K562 (cell line): ENCODE measurements at regions not wholly inside any gene's neighbourhood (a gene's known extent, or its start where the extent isn't known, plus 50 kb on each side); places are given as distances from the start of the nearest gene placed in this dataset.

Experiments
- ATAC-seq: fragments of 200-7000 bp; cut with Tn5 transposase; 3 replicates; pipeline ENCODE4 v1.9.1; 2020; ENCODE audit warnings: moderate library complexity
- BruUV-seq: library from RNA; stranded (reverse); fragments of 400-500 nt; replicated peaks from 2 replicates; lab custom pipeline; 2021; lab: Mats Ljungman, UMichigan
- CTCF ChIA-PET: fragments of 300-600 bp; formaldehyde crosslinking; extraction: SDS; loops from one replicate; lab custom pipeline; 2021; ENCODE audit warnings: low intra/inter-chr PET ratio; lab: Yijun Ruan, JAX
- POLR2A ChIA-PET: fragments of 300-600, 350-650 bp; sonication (Branson Sonifier 250); formaldehyde crosslinking; extraction: SDS; loops from one replicate; lab custom pipeline; 2021; ENCODE audit warnings: antibody characterized with exemption, inconsistent platforms; lab: Yijun Ruan, JAX
- DNase-seq, 4 experiments: peaks; one replicate each; pipeline versions ENCODE4 v3.0.0 to v3.0.0-alpha.2; 2011 to 2018; ENCODE audit warnings: low spot score in 3 of 4, mixed read lengths in 3 of 4; ENCODE audit errors: extremely low read depth in 1 of 4
- FAIRE-seq: peaks from 2 replicates; lab custom pipeline; 2011; peaks lifted over from hg19 to GRCh38; lab: Jason Lieb, UNC
- H2AFZ ChIP-seq: 2 replicates; pipeline ENCODE4 v1.6.0; 2011; ENCODE audit warnings: low read depth, low read length, control low read depth, inconsistent platforms
- H3K27ac ChIP-seq: fragments of 200-600 bp; 3 replicates; pipeline ENCODE4 v1.8.0; 2011; ENCODE audit warnings: low read depth, mild to moderate bottlenecking, control low read depth, inconsistent platforms, low read length, moderate library complexity, mixed read lengths; ENCODE audit errors: extremely low read depth
- H3K27me3 ChIP-seq, 2 experiments: fragments of 300-600 bp in 1 of 2; 2 replicates in 1 of 2; 3 replicates in 1 of 2; pipeline versions ENCODE4 v1.6.0 to v1.8.0; 2011; ENCODE audit warnings: inconsistent platforms in 2 of 2, low read length in 2 of 2, mild to moderate bottlenecking in 1 of 2, mixed read lengths in 1 of 2, moderate library complexity in 1 of 2; ENCODE audit not compliant: control insufficient read depth in 2 of 2, insufficient read depth in 2 of 2
- H3K36me3 ChIP-seq: fragments of 300-600 bp; 3 replicates; pipeline ENCODE4 v1.8.0; 2011; ENCODE audit warnings: mild to moderate bottlenecking, low read length, inconsistent platforms; ENCODE audit not compliant: control insufficient read depth, insufficient read depth
- H3K4me1 ChIP-seq, 2 experiments: fragments of 200-600 bp in 1 of 2; replicated peaks in 1 of 2; 2 replicates in 1 of 2; 3 replicates in 1 of 2; pipeline versions ENCODE4 v1.5.1 to v1.8.0; 2011; ENCODE audit warnings: inconsistent platforms in 2 of 2, low read length in 2 of 2, mild to moderate bottlenecking in 1 of 2, mixed read lengths in 1 of 2, moderate library complexity in 1 of 2; ENCODE audit not compliant: control insufficient read depth in 2 of 2, insufficient read depth in 2 of 2
- H3K4me2 ChIP-seq: 2 replicates; pipeline ENCODE4 v1.6.1; 2011; ENCODE audit warnings: low read length, control low read depth, inconsistent platforms, mixed read lengths; ENCODE audit not compliant: insufficient read depth
- H3K4me3 ChIP-seq: fragments of 200-600 bp; sonication (generic), shearing (Covaris generic); 2 replicates; pipeline ENCODE4 v1.5.1; 2016; ENCODE audit warnings: control low read depth, inconsistent platforms
- H3K79me2 ChIP-seq: fragments of 200-600 bp; 3 replicates; pipeline ENCODE4 v1.8.0; 2011; ENCODE audit warnings: low read length, inconsistent platforms; ENCODE audit not compliant: control insufficient read depth, insufficient read depth
- H3K9ac ChIP-seq, 2 experiments: 2 replicates each; pipeline versions ENCODE4 v1.6.0 to v1.6.1; 2011; ENCODE audit warnings: low read depth in 2 of 2, low read length in 2 of 2, control low read depth in 1 of 2, inconsistent platforms in 1 of 2, mild to moderate bottlenecking in 1 of 2, mixed read lengths in 1 of 2; ENCODE audit not compliant: insufficient read depth in 1 of 2
- H3K9me1 ChIP-seq: one replicate; pipeline ENCODE4 v1.6.0; 2011; ENCODE audit warnings: inconsistent platforms, mild to moderate bottlenecking, low read length, moderate library complexity; ENCODE audit not compliant: control insufficient read depth, insufficient read depth
- H3K9me3 ChIP-seq: replicated peaks from 2 replicates; pipeline ENCODE4 v1.5.1; 2011; ENCODE audit warnings: low read depth, low read length, inconsistent platforms; ENCODE audit not compliant: control insufficient read depth, insufficient read depth
- H4K20me1 ChIP-seq: replicated peaks from 2 replicates; pipeline ENCODE4 v1.6.1; 2011; ENCODE audit warnings: low read length, inconsistent platforms, mixed read lengths; ENCODE audit not compliant: control insufficient read depth, insufficient read depth
- ARID1B ChIP-seq: fragments of 450-650 bp; IDR thresholded peaks from 2 replicates; pipeline ENCODE4 v1.6.1; 2016; ENCODE audit warnings: antibody characterized with exemption, mild to moderate bottlenecking, inconsistent platforms
- CLOCK ChIP-seq: fragments of 250-450 bp; sonication (Bioruptor Pico); IDR thresholded peaks from 2 replicates; pipeline ENCODE4 v1.4.0; 2020; ENCODE audit warnings: mild to moderate bottlenecking, moderate library complexity, borderline replicate concordance
- GTF2E2 ChIP-seq: fragments of 200-800 bp; sonication (Bioruptor generic); IDR thresholded peaks from 2 replicates; pipeline ENCODE4 v1.6.1; 2016; ENCODE audit warnings: missing genetic modification characterization, missing compliant biosample characterization
- KHSRP ChIP-seq: fragments of 450-650 bp; IDR thresholded peaks from 2 replicates; pipeline ENCODE4 v1.6.1; 2017
- MEF2D ChIP-seq: conservative IDR thresholded peaks from 2 replicates; pipeline ENCODE4 v1.6.1; 2016; ENCODE audit warnings: low read depth, missing genetic modification characterization, missing compliant biosample characterization
- PRMT5 ChIP-seq: sonication (generic); formaldehyde crosslinking; IDR thresholded peaks from 2 replicates; pipeline ENCODE4 v1.5.0; 2020; ENCODE audit warnings: missing genetic modification reagents
- SRF ChIP-seq, 2 experiments: fragments of 250-450, 450-650 bp in 1 of 2; sonication (Bioruptor Pico) in 1 of 2; sonication (generic) in 1 of 2; formaldehyde crosslinking; IDR thresholded peaks; 2 replicates each; pipeline versions ENCODE4 v1.5.0 to v1.5.1; 2020 to 2022; ENCODE audit warnings: mild to moderate bottlenecking in 1 of 2, missing genetic modification reagents in 1 of 2
- XRCC4 ChIP-seq: IDR thresholded peaks from one replicate; pipeline ENCODE4 v1.6.1; 2011; ENCODE audit not compliant: insufficient read depth, insufficient read length; ENCODE audit errors: extremely low read depth
- ZBTB34 ChIP-seq: fragments of 250-450 bp; sonication (Bioruptor Pico); IDR thresholded peaks from 2 replicates; pipeline ENCODE4 v1.8.0; 2021; ENCODE audit warnings: mild to moderate bottlenecking, moderate library complexity
- ZNF584 ChIP-seq: fragments of 200-800 bp; sonication (Bioruptor generic); IDR thresholded peaks from 2 replicates; pipeline ENCODE4 v1.6.1; 2016; ENCODE audit warnings: low read depth, mild to moderate bottlenecking, missing genetic modification characterization, missing compliant biosample characterization
- WGBS: fragments of 100-300 bp; shearing (Covaris generic); methylation state at CpG from one replicate; pipeline ENCODE4 v1.1.6; 2016; ENCODE audit warnings: low coverage, mixed read lengths; ENCODE audit not compliant: insufficient coverage; ENCODE audit errors: missing lambda C conversion rate; 5-methylcytosine and 5-hydroxymethylcytosine counted together
- in situ Hi-C: fragments of 300-500 bp; cut with MboI; formaldehyde crosslinking; loops from 4 replicates; pipeline ENCODE4 v1.15.0; 2018; ENCODE audit warnings: inconsistent platforms, mixed read lengths
- intact Hi-C: fragments of 100-400 bp; cut with micrococcal nuclease; formaldehyde crosslinking; loops from 2 replicates; pipeline ENCODE4 v1.14.2; 2022

- TF ChIP-seq SRF (CRISPR knock-in tag; IDR thresholded peaks at IDR 0.05): no peak
- no peak for TF ChIP-seq ARID1B
- no peak for TF ChIP-seq ZNF584 (CRISPR knock-in tag)
- no peak for TF ChIP-seq MEF2D (tag)
- TF ChIP-seq, all 486 proteins: peak for 0
Observed at GRCh38 chr2:200184748-200185627, 121.5 kb upstream of the SPATS2L start (continued).

GRCh38 chr2:200185628-200186000, 120.9 kb upstream of the SPATS2L start:
- intact Hi-C loops: no loop called here
- Histone ChIP-seq H3K27ac (no peak overlapping the region), H3K4me1 (peaks cover 0 to 3% of the 10 kb centered on the region in 2 experiments; a peak in 1 of 5 replicates), H2AFZ (no peak overlapping the region), H3K36me3 (no peaks in the 10 kb centered on the region), H3K9me1 (no peaks in the 10 kb centered on the region), H3K9me3 (no peaks in the 10 kb centered on the region), H3K9ac (no peak overlapping the region), H4K20me1 (no peaks in the 10 kb centered on the region), H3K4me2 (no peak overlapping the region), H3K79me2 (no peaks in the 10 kb centered on the region), H3K4me3 (no peak overlapping the region), H3K27me3 (peaks cover 0 to 8% of the 10 kb centered on the region in 2 experiments; a peak in 2 of 5 replicates)
- WGBS: 6% methylated on average over 5 of the region's 5 CpGs
- ChIA-PET POLR2A (no interaction called here), CTCF (no interaction called here)
- DNase-seq (no peak), FAIRE-seq (no peak), ATAC-seq (no peak)
- in situ Hi-C loops: no loop called here
- BruUV-seq: no TSS peak
- TF ChIP-seq CLOCK: no peak
- no peak for TF ChIP-seq KHSRP
- TF ChIP-seq ZBTB34 (CRISPR knock-in tag): no peak
- TF ChIP-seq PRMT5 (CRISPR knock-in tag): no peak
- no peak for TF ChIP-seq GTF2E2 (tag)
- TF ChIP-seq XRCC4: no peak
